ENCODE measurements at regions not wholly inside any gene's neighbourhood (a gene's known extent, or its start where the extent isn't known, plus 50 kb on each side); places are given as distances from the start of the nearest gene placed in this dataset.

DNA sequence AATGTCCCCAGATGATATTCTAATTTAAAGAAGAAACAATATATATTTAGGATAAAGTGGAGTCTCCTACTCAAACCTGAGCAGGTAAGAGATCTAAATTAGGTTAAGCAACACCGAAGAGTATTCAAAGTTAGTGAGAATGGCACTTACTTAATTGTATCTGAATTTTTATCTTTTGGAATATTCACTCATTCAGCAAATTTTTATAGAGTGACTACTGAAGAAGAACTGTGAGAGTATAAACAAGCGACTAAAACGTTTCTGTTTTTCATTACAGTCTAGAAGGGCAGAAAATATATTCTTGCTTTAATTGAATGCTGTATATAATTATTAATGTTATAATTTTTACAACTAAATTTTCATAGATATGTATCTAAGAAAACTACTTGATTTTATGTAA, 567.7 kb upstream of the TBL1XR1 start:
- Mint-ChIP-seq H3K27me3 (ENCODE audit: low read depth) (no peaks in the 10 kb centered on the region), H3K4me3 (no peak overlapping the region), H3K36me3 (ENCODE audit: low read depth) (peaks cover 14% of the 10 kb centered on the region), H3K27ac (peak overlapping the region; percentile 23 to 56 (median 54)), H3K9me3 (peaks cover 10% of the 10 kb centered on the region), H3K4me1 (peaks cover 24% of the 10 kb centered on the region)
- TF ChIP-seq, protein P1, sequence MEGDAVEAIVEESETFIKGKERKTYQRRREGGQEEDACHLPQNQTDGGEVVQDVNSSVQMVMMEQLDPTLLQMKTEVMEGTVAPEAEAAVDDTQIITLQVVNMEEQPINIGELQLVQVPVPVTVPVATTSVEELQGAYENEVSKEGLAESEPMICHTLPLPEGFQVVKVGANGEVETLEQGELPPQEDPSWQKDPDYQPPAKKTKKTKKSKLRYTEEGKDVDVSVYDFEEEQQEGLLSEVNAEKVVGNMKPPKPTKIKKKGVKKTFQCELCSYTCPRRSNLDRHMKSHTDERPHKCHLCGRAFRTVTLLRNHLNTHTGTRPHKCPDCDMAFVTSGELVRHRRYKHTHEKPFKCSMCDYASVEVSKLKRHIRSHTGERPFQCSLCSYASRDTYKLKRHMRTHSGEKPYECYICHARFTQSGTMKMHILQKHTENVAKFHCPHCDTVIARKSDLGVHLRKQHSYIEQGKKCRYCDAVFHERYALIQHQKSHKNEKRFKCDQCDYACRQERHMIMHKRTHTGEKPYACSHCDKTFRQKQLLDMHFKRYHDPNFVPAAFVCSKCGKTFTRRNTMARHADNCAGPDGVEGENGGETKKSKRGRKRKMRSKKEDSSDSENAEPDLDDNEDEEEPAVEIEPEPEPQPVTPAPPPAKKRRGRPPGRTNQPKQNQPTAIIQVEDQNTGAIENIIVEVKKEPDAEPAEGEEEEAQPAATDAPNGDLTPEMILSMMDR (IDR thresholded peaks at IDR 0.05; ENCODE audit: unreplicated experiment in 3 of 3): no peak

GRCh38 chr3:177770383-177771230, 573.3 kb upstream of the TBL1XR1 start:
- Mint-ChIP-seq H3K4me1 (peaks cover 48% of the 10 kb centered on the region), H3K27me3 (ENCODE audit: low read depth) (no peaks in the 10 kb centered on the region), H3K27ac (peak overlapping the region in 1 of 3 experiments; percentile 2), H3K4me3 (no peak overlapping the region), H3K9me3 (peaks cover 14% of the 10 kb centered on the region), H3K36me3 (ENCODE audit: low read depth) (peaks cover 11% of the 10 kb centered on the region)
- TF ChIP-seq, protein P1 (IDR thresholded peaks at IDR 0.05; ENCODE audit: unreplicated experiment in 3 of 3): no peak

- Mint-ChIP-seq H3K36me3 (ENCODE audit: low read depth) (peaks cover 11% of the 10 kb centered on the region), H3K4me3 (no peak overlapping the region), H3K9me3 (peaks cover 14% of the 10 kb centered on the region), H3K4me1 (peaks cover 55% of the 10 kb centered on the region), H3K27ac (no peak overlapping the region), H3K27me3 (ENCODE audit: low read depth) (no peaks in the 10 kb centered on the region)
- TF ChIP-seq, protein P1 (IDR thresholded peaks at IDR 0.05; ENCODE audit: unreplicated experiment in 3 of 3): no peak
These were observed 574.5 kb upstream of the TBL1XR1 start for GRCh38 chr3:177771780-177772179.

- no peaks in the 10 kb centered on the region for H3K27me3 Mint-ChIP-seq (ENCODE audit: low read depth)
- H3K4me3 Mint-ChIP-seq: no peak overlapping the region
- peaks cover 8% of the 10 kb centered on the region for H3K36me3 Mint-ChIP-seq (ENCODE audit: low read depth)
These were observed 575.8 kb upstream of the TBL1XR1 start for GRCh38 chr3:177772908-177773557.

DNA sequence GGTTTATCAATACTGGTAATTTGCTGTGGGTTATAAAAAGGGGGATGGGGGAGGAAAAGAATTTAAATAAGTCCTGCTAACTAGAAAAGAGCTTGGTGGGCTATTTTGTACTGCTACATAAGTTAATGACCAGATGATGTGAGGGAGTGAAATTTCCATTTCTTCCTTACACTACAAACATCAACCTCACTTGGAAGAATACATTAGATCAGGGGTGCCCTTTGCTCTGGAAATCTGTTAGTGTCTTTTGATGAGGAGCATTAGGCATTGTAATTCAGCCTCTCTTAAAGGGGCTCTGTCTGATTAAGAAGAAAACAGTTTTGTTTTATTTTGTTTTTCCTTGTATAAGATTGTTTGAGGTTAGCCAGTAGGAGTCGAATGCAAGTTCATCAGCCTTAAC, 576.4 kb upstream of the TBL1XR1 start:
- Mint-ChIP-seq H3K27me3 (ENCODE audit: low read depth) (no peaks in the 10 kb centered on the region), H3K27ac (peak overlapping the region; percentile 35 to 59 (median 36)), H3K4me3 (no peak overlapping the region), H3K36me3 (ENCODE audit: low read depth) (peaks cover 7% of the 10 kb centered on the region), H3K9me3 (peaks cover 11% of the 10 kb centered on the region), H3K4me1 (peaks cover 62% of the 10 kb centered on the region)
- TF ChIP-seq, protein P1 (IDR thresholded peaks at IDR 0.05; ENCODE audit: unreplicated experiment in 3 of 3): no peak

More at GRCh38 chr3:177772908-177773557, 575.8 kb upstream of the TBL1XR1 start:
- peaks cover 12% of the 10 kb centered on the region for H3K9me3 Mint-ChIP-seq
- TF ChIP-seq, protein P1 (IDR thresholded peaks at IDR 0.05; ENCODE audit: unreplicated experiment in 3 of 3): no peak
- H3K4me1 Mint-ChIP-seq: peaks cover 59% of the 10 kb centered on the region
- H3K27ac Mint-ChIP-seq: peak overlapping the region; percentile 14 to 59 (median 35)

Data from nephron (organoid).